Chondrocyte (in vitro differentiated cells): ENCODE measurements at regions not wholly inside any gene's neighbourhood (a gene's known extent, or its start where the extent isn't known, plus 50 kb on each side); places are given as distances from the start of the nearest gene placed in this dataset.

ENCODE experiments used
- DNase-seq: peaks from one replicate; pipeline ENCODE4 v3.0.0; 2021; ENCODE audit warnings: mixed read lengths, low spot score
- H3K27ac Mint-ChIP-seq: one replicate; pipeline ENCODE4 v1.8.0; 2021; ENCODE audit warnings: mild to moderate bottlenecking, moderate library complexity, mixed read lengths; ENCODE audit not compliant: unreplicated experiment
- H3K27me3 Mint-ChIP-seq: 2 replicates; pipeline ENCODE4 v1.8.0; 2021; ENCODE audit warnings: low read depth, mixed read lengths
- H3K36me3 Mint-ChIP-seq: 2 replicates; pipeline ENCODE4 v1.8.0; 2021; ENCODE audit warnings: low read depth, mixed read lengths
- H3K4me1 Mint-ChIP-seq: 2 replicates; pipeline ENCODE4 v1.8.0; 2021; ENCODE audit warnings: low read depth, mild to moderate bottlenecking, mixed read lengths
- H3K4me3 Mint-ChIP-seq: one replicate; pipeline ENCODE4 v1.8.0; 2021; ENCODE audit warnings: mild to moderate bottlenecking, moderate library complexity, mixed read lengths; ENCODE audit not compliant: unreplicated experiment
- H3K9me3 Mint-ChIP-seq: 2 replicates; pipeline ENCODE4 v1.8.0; 2021; ENCODE audit warnings: low read depth, mixed read lengths
- TF ChIP-seq, protein P1 (sequence below): fragments of 200-600 bp; sonication (generic); IDR thresholded peaks from 2 replicates; pipeline ENCODE4 v1.5.0; 2021; ENCODE audit warnings: antibody characterized with exemption, mild to moderate bottlenecking, moderate library complexity

DNA sequence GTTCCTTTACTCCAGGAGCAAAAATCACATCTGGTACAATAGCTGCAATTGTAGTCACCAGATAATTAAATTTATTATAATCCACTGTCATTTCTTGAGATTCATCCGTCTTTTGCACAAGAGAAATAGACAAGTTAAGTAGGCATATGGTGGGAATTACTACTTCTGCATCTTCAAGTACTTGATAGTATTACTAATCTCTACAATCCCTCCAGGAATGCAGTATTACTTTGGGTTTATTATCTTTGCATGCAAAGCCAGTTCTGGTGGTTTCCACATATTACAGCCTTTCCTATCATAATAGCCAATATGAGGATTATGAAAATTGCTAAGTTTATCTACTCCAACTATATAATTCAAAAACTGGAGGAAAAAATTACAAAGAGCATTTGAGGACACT is 254.1 kb downstream of the IKZF2 start:
- H3K4me1 Mint-ChIP-seq = no peaks in the 10 kb centered on the region
- H3K9me3 Mint-ChIP-seq = no peaks in the 10 kb centered on the region
- H3K27me3 Mint-ChIP-seq = peaks cover 4% of the 10 kb centered on the region
- no peak for DNase-seq
- no peak overlapping the region for H3K27ac Mint-ChIP-seq
- no peak overlapping the region for H3K4me3 Mint-ChIP-seq
- TF ChIP-seq, protein P1, sequence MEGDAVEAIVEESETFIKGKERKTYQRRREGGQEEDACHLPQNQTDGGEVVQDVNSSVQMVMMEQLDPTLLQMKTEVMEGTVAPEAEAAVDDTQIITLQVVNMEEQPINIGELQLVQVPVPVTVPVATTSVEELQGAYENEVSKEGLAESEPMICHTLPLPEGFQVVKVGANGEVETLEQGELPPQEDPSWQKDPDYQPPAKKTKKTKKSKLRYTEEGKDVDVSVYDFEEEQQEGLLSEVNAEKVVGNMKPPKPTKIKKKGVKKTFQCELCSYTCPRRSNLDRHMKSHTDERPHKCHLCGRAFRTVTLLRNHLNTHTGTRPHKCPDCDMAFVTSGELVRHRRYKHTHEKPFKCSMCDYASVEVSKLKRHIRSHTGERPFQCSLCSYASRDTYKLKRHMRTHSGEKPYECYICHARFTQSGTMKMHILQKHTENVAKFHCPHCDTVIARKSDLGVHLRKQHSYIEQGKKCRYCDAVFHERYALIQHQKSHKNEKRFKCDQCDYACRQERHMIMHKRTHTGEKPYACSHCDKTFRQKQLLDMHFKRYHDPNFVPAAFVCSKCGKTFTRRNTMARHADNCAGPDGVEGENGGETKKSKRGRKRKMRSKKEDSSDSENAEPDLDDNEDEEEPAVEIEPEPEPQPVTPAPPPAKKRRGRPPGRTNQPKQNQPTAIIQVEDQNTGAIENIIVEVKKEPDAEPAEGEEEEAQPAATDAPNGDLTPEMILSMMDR = no peak
- H3K36me3 Mint-ChIP-seq = no peaks in the 10 kb centered on the region

DNA sequence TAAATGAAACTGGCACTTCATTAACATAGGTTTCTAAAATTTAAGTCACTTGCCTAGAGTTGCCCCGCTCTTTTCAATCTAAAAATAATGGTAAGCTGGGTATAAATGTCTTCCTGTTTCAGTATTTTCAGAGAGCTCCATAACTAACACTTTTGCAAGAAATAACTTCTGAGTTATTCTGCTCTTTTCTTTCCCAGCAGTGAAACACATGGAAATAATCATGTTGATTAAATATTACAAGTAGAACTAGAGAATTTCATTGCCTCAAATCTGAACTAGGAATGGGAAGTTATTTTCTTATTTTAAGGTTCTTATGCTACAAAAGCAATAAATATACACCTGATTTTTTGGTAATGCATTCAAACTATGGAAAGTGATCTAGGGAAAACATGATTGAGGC is 257.4 kb downstream of the IKZF2 start:
- Mint-ChIP-seq H3K4me3 (no peak overlapping the region), H3K27ac (no peak overlapping the region), H3K4me1 (no peaks in the 10 kb centered on the region), H3K9me3 (no peaks in the 10 kb centered on the region), H3K27me3 (peaks cover 4% of the 10 kb centered on the region), H3K36me3 (no peaks in the 10 kb centered on the region)
- TF ChIP-seq, protein P1 = no peak
- DNase-seq = no peak

DNA sequence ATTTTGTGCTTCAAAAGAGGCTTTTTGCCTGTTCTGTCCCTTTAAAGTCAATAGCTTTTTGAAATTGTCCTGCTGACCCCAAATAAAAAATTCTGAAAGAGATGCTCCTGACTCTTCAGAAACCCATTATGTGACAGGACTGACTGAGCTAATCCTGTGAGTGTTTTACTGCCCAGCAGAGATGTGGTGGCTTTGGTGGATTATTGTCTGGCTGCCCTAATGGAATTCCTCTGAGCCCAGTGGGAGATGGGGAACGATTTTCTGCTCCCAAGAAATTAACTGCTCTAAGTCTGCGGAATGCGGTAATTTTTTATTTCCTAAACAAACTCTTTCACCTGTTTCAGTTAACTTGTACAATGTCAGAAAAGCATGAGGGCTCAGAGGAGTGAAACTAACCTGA is 258.2 kb downstream of the IKZF2 start:
- Mint-ChIP-seq H3K36me3 (no peaks in the 10 kb centered on the region), H3K27me3 (peaks cover 4% of the 10 kb centered on the region), H3K4me1 (no peaks in the 10 kb centered on the region), H3K27ac (no peak overlapping the region), H3K9me3 (no peaks in the 10 kb centered on the region), H3K4me3 (no peak overlapping the region)
- TF ChIP-seq, protein P1 = no peak
- no peak for DNase-seq

DNA sequence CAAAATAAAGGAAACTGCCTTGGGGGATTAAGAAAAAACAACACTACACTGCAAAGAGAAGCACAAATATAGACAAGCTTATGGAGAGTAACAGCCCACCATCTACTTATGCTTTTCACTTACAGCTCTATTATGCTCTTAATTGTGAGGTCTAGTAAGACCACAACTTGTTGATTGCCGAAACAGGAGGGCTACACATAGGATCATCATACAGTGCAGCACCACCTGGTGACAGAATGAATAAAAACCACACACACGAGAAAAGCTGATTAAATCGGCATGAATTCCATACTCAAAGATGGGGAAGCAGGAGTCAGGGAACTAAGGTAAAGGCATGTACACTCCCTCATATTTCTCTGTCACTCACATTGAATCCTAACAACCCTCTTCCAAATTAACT is 259.2 kb downstream of the IKZF2 start:
- Mint-ChIP-seq H3K9me3 (peaks cover 5% of the 10 kb centered on the region), H3K27ac (no peak overlapping the region), H3K27me3 (peaks cover 4% of the 10 kb centered on the region), H3K36me3 (no peaks in the 10 kb centered on the region), H3K4me1 (no peaks in the 10 kb centered on the region), H3K4me3 (no peak overlapping the region)
- TF ChIP-seq, protein P1 = peak; percentile 73
- no peak for DNase-seq

DNA sequence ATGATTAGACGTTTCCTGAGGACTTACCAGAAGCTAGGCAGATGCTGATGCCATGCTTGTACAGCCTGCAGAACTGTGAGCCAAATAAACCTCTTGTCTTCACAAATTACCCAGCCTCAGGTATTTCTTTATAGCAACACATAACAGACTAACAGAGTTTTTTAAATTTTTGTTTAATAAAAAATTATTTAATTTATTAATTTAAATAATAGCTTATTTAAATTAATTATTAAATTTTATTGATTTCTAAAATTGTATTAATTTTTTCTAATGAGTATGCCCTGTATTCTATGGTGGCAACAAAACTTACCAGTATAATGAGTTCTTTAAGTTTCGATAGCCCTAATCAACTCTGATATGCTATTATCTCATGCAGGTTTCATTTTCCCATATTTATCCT is 259.8 kb downstream of the IKZF2 start:
- no peak overlapping the region for H3K27ac Mint-ChIP-seq

More for the DNA sequence above, 259.8 kb downstream of the IKZF2 start:
- Mint-ChIP-seq H3K36me3 (peaks cover 4% of the 10 kb centered on the region), H3K27me3 (peaks cover 4% of the 10 kb centered on the region), H3K4me3 (no peak overlapping the region), H3K9me3 (peaks cover 10% of the 10 kb centered on the region), H3K4me1 (no peaks in the 10 kb centered on the region)
- DNase-seq = no peak
- TF ChIP-seq, protein P1 = no peak
